Kidney epithelial cell (primary cell): ENCODE measurements at regions not wholly inside any gene's neighbourhood (a gene's known extent, or its start where the extent isn't known, plus 50 kb on each side); places are given as distances from the start of the nearest gene placed in this dataset.

ENCODE experiments used
- DNase-seq: peaks from one replicate; pipeline ENCODE4 v3.0.0-alpha.2; 2010; ENCODE audit warnings: low read depth
- H3K27me3 ChIP-seq: 2 replicates; pipeline ENCODE4 v1.6.0; 2011; ENCODE audit warnings: low read length; ENCODE audit not compliant: control insufficient read depth, insufficient read depth
- H3K36me3 ChIP-seq: 2 replicates; pipeline ENCODE4 v1.5.1; 2011; ENCODE audit warnings: low read length; ENCODE audit not compliant: control insufficient read depth, insufficient read depth
- H3K4me3 ChIP-seq: 2 replicates; pipeline ENCODE4 v1.5.1; 2011; ENCODE audit warnings: low read depth, mild to moderate bottlenecking, control low read depth, low read length
- CTCF ChIP-seq: IDR thresholded peaks from 2 replicates; pipeline ENCODE4 v1.5.1; 2011; ENCODE audit warnings: mild to moderate bottlenecking, moderate library complexity, low read length, control low read depth, inconsistent platforms; ENCODE audit not compliant: insufficient read depth, poor library complexity, severe bottlenecking

- Histone ChIP-seq H3K27me3 (no peaks in the 10 kb centered on the region), H3K4me3 (no peak overlapping the region), H3K36me3 (no peaks in the 10 kb centered on the region)
- TF ChIP-seq CTCF, result peak; percentile 23
- no peak for DNase-seq
Measured at GRCh38 chrX:125646195-125646594, 326.5 kb downstream of the TEX13C start.

- H3K27me3 ChIP-seq, result no peaks in the 10 kb centered on the region
- H3K4me3 ChIP-seq, result no peak overlapping the region
- no peaks in the 10 kb centered on the region for H3K36me3 ChIP-seq
- DNase-seq, result no peak
- no peak for TF ChIP-seq CTCF
Measured at GRCh38 chrX:125651426-125651825, 331.8 kb downstream of the TEX13C start.

- no peak for TF ChIP-seq CTCF
- no peaks in the 10 kb centered on the region for H3K27me3 ChIP-seq
- no peaks in the 10 kb centered on the region for H3K36me3 ChIP-seq
- DNase-seq, result no peak
- H3K4me3 ChIP-seq, result no peak overlapping the region
Measured at GRCh38 chrX:125654501-125654900, 334.8 kb downstream of the TEX13C start.

- H3K36me3 ChIP-seq, result no peaks in the 10 kb centered on the region
- H3K4me3 ChIP-seq, result no peak overlapping the region
- DNase-seq, result no peak
- H3K27me3 ChIP-seq, result no peaks in the 10 kb centered on the region
- TF ChIP-seq CTCF, result no peak
Measured at GRCh38 chrX:125673758-125674157, 354.1 kb downstream of the TEX13C start.

GRCh38 chrX:125678258-125678657 is 358.6 kb downstream of the TEX13C start:
- H3K36me3 ChIP-seq, result no peaks in the 10 kb centered on the region
- no peak overlapping the region for H3K4me3 ChIP-seq
- TF ChIP-seq CTCF, result no peak
- H3K27me3 ChIP-seq, result no peaks in the 10 kb centered on the region
- DNase-seq, result no peak

GRCh38 chrX:125680366-125680765 is 360.7 kb downstream of the TEX13C start:
- Histone ChIP-seq H3K4me3 (no peak overlapping the region), H3K27me3 (no peaks in the 10 kb centered on the region), H3K36me3 (no peaks in the 10 kb centered on the region)
- DNase-seq, result no peak
- no peak for TF ChIP-seq CTCF
